ENCODE measurements at regions not wholly inside any gene's neighbourhood (a gene's known extent, or its start where the extent isn't known, plus 50 kb on each side); places are given as distances from the start of the nearest gene placed in this dataset.

GRCh38 chr5:120958877-120959485 lies 494.9 kb downstream of the PRR16 start:
- Histone ChIP-seq H3K4me2 (ENCODE audit: low read length) (no peak overlapping the region), H3K9me3 (ENCODE audit: control insufficient read depth in 1 of 2, insufficient read depth in 1 of 2, low read depth in 1 of 2, low read length in 2 of 2) (no peaks in the 10 kb centered on the region), H3K79me2 (ENCODE audit: insufficient read depth, low read length) (no peaks in the 10 kb centered on the region), H3K9ac (ENCODE audit: low read length) (no peak overlapping the region), H3K4me3 (replicated peaks in 1 of 2; ENCODE audit: low read depth in 1 of 2, low read length in 2 of 2) (no peak overlapping the region), H3K27me3 (ENCODE audit: insufficient read depth, low read length) (no peaks in the 10 kb centered on the region), H3K36me3 (ENCODE audit: control insufficient read depth in 1 of 2, insufficient read depth in 2 of 2, low read length in 2 of 2) (no peaks in the 10 kb centered on the region), H3K27ac (ENCODE audit: low read depth, low read length) (no peak overlapping the region), H2AFZ (ENCODE audit: low read depth, low read length, poor library complexity, severe bottlenecking) (no peak overlapping the region), H4K20me1 (ENCODE audit: insufficient read depth) (no peaks in the 10 kb centered on the region), H3K9me2 (ENCODE audit: insufficient read depth) (no peaks in the 10 kb centered on the region), H3K4me1 (ENCODE audit: control insufficient read depth in 1 of 2, insufficient read depth in 2 of 2, low read length in 2 of 2) (no peaks in the 10 kb centered on the region)
- DNase-seq (ENCODE audit: low read depth, low spot score) (no peak), ATAC-seq (no peak)
- ChIA-PET RAD21 (ENCODE audit: low non-redundant PET in 1 of 2, low total read pairs in 2 of 2, uncharacterized antibody in 2 of 2, unreplicated experiment in 2 of 2) (no interaction called here), CTCF (no interaction called here), POLR2A (no interaction called here)
- no peak for TF ChIP-seq SP1 (IDR thresholded peaks at IDR 0.05; ENCODE audit: low read depth)
- TF ChIP-seq CEBPB (IDR thresholded peaks at IDR 0.05; ENCODE audit: low read depth) = no peak
- TF ChIP-seq ZBTB33 (IDR thresholded peaks at IDR 0.05; ENCODE audit: extremely low read depth, insufficient replicate concordance, low read length) = no peak
- no peak for TF ChIP-seq TCF7L2 (IDR thresholded peaks at IDR 0.05; ENCODE audit: borderline replicate concordance, extremely low read depth, insufficient read depth, insufficient read length)
- TF ChIP-seq EZH2phosphoT487 (IDR thresholded peaks at IDR 0.05; ENCODE audit: borderline replicate concordance) = no peak
- no peak for TF ChIP-seq FOSL1 (IDR thresholded peaks at IDR 0.05; ENCODE audit: low read depth)
- TF ChIP-seq JUND (IDR thresholded peaks at IDR 0.05) = no peak
- TF ChIP-seq ELF1 (IDR thresholded peaks at IDR 0.05; ENCODE audit: borderline replicate concordance, low read depth) = no peak
- TF ChIP-seq SRF (IDR thresholded peaks at IDR 0.05; ENCODE audit: low read depth) = no peak
- TF ChIP-seq POLR2AphosphoS5 (IDR thresholded peaks at IDR 0.05; ENCODE audit: low read depth, low read length) = no peak
- TF ChIP-seq REST (IDR thresholded peaks at IDR 0.05; ENCODE audit: low read depth) = no peak
- TF ChIP-seq YY1 (IDR thresholded peaks at IDR 0.05; ENCODE audit: extremely low read depth, insufficient replicate concordance, low read depth, low read length) = no peak
- TF ChIP-seq RAD21 (IDR thresholded peaks at IDR 0.05; ENCODE audit: low read depth) = no peak
- no peak for TF ChIP-seq EZH2 (IDR thresholded peaks at IDR 0.05)
- TF ChIP-seq EGR1 (IDR thresholded peaks at IDR 0.05; ENCODE audit: low read depth) = no peak
- no peak for TF ChIP-seq CBX3 (IDR thresholded peaks at IDR 0.05; ENCODE audit: low read depth)
- no peak for TF ChIP-seq CTCF (IDR thresholded peaks at IDR 0.05 in 2 of 3, conservative IDR thresholded peaks at IDR 0.05 in 1 of 3; ENCODE audit: borderline replicate concordance in 1 of 3, insufficient read depth in 1 of 3, low read depth in 2 of 3, low read length in 2 of 3)
- intact Hi-C loops (cut with micrococcal nuclease) = no loop called here
- BruUV-seq (replicated peaks) = no TSS peak

Measured in HCT116 (cell line).